SK-N-SH treated with all-trans-retinoic acid at 6 μM for 48 hours (cell line): ENCODE measurements at regions not wholly inside any gene's neighbourhood (a gene's known extent, or its start where the extent isn't known, plus 50 kb on each side); places are given as distances from the start of the nearest gene placed in this dataset.
A peak's percentile ranks its signal among the peaks of the same experiment; 100 is the strongest.

Source experiments
- ATAC-seq: fragments of 200-7000 bp; cut with Tn5 transposase; 3 replicates; pipeline ENCODE4 v1.9.1; 2020; ENCODE audit warnings: mild to moderate bottlenecking, moderate library complexity
- BACH2 ChIP-seq: fragments of 250-450 bp; sonication (Bioruptor Pico); IDR thresholded peaks from 2 replicates; pipeline ENCODE4 v1.9.0; 2021; ENCODE audit warnings: mild to moderate bottlenecking, borderline replicate concordance
- CREB5 ChIP-seq: fragments of 250-450 bp; sonication (Bioruptor Pico); IDR thresholded peaks from 2 replicates; pipeline ENCODE4 v1.5.1; 2020; ENCODE audit warnings: low read depth, mild to moderate bottlenecking, moderate library complexity
- CSDC2 ChIP-seq: fragments of 250-450 bp; sonication (Bioruptor Pico); IDR thresholded peaks from 2 replicates; pipeline ENCODE4 v1.5.0; 2020; ENCODE audit warnings: mild to moderate bottlenecking, moderate library complexity
- CSRNP3 ChIP-seq: fragments of 250-450 bp; sonication (Bioruptor Pico); IDR thresholded peaks from 2 replicates; pipeline ENCODE4 v1.5.1; 2021; ENCODE audit warnings: mild to moderate bottlenecking, moderate library complexity
- GLIS3 ChIP-seq: fragments of 250-450 bp; sonication (Bioruptor Pico); IDR thresholded peaks from 2 replicates; pipeline ENCODE4 v1.5.0; 2020; ENCODE audit warnings: mild to moderate bottlenecking, moderate library complexity
- OSR1 ChIP-seq: fragments of 250-450 bp; sonication (Bioruptor Pico); IDR thresholded peaks from 2 replicates; pipeline ENCODE4 v1.8.0; 2022; ENCODE audit warnings: moderate library complexity, mild to moderate bottlenecking, inconsistent platforms
- RARB ChIP-seq: fragments of 250-450 bp; sonication (Bioruptor Pico); IDR thresholded peaks from 2 replicates; pipeline ENCODE4 v1.8.0; 2021; ENCODE audit warnings: mild to moderate bottlenecking, moderate library complexity
- SNAI2 ChIP-seq: fragments of 250-450 bp; sonication (Bioruptor Pico); IDR thresholded peaks from 2 replicates; pipeline ENCODE4 v1.5.0; 2020; ENCODE audit warnings: mild to moderate bottlenecking, moderate library complexity
- TOX ChIP-seq: fragments of 250-450 bp; sonication (Bioruptor Pico); IDR thresholded peaks from 2 replicates; pipeline ENCODE4 v1.8.0; 2021; ENCODE audit warnings: mild to moderate bottlenecking, moderate library complexity, borderline replicate concordance
- TSHZ2 ChIP-seq: fragments of 250-450 bp; sonication (Bioruptor Pico); IDR thresholded peaks from 2 replicates; pipeline ENCODE4 v1.5.0; 2020; ENCODE audit warnings: mild to moderate bottlenecking, moderate library complexity
- ZC3H10 ChIP-seq: fragments of 250-450 bp; sonication (Bioruptor Pico); IDR thresholded peaks from 2 replicates; pipeline ENCODE4 v1.5.1; 2021; ENCODE audit warnings: mild to moderate bottlenecking, moderate library complexity
- ZFP3 ChIP-seq: fragments of 250-450 bp; sonication (Bioruptor Pico); IDR thresholded peaks from 2 replicates; pipeline ENCODE4 v1.5.0; 2020; ENCODE audit warnings: mild to moderate bottlenecking, moderate library complexity
- ZFP30 ChIP-seq: fragments of 450-650 bp; formaldehyde crosslinking; IDR thresholded peaks from 2 replicates; pipeline ENCODE4 v1.5.0; 2022; ENCODE audit warnings: mild to moderate bottlenecking, moderate library complexity
- ZNF565 ChIP-seq: fragments of 450-650 bp; formaldehyde crosslinking; conservative IDR thresholded peaks from 2 replicates; pipeline ENCODE4 v1.5.0; 2020; ENCODE audit warnings: low read depth, mild to moderate bottlenecking, moderate library complexity
- ZNF8 ChIP-seq: fragments of 450-650 bp; formaldehyde crosslinking; IDR thresholded peaks from 2 replicates; pipeline ENCODE4 v1.5.0; 2020; ENCODE audit warnings: mild to moderate bottlenecking, moderate library complexity
- TF ChIP-seq, protein P1 (sequence below): fragments of 250-450 bp; sonication (Bioruptor Pico); IDR thresholded peaks from 2 replicates; pipeline ENCODE4 v1.8.0; 2021; ENCODE audit warnings: low read depth, mild to moderate bottlenecking, moderate library complexity, borderline replicate concordance

DNA sequence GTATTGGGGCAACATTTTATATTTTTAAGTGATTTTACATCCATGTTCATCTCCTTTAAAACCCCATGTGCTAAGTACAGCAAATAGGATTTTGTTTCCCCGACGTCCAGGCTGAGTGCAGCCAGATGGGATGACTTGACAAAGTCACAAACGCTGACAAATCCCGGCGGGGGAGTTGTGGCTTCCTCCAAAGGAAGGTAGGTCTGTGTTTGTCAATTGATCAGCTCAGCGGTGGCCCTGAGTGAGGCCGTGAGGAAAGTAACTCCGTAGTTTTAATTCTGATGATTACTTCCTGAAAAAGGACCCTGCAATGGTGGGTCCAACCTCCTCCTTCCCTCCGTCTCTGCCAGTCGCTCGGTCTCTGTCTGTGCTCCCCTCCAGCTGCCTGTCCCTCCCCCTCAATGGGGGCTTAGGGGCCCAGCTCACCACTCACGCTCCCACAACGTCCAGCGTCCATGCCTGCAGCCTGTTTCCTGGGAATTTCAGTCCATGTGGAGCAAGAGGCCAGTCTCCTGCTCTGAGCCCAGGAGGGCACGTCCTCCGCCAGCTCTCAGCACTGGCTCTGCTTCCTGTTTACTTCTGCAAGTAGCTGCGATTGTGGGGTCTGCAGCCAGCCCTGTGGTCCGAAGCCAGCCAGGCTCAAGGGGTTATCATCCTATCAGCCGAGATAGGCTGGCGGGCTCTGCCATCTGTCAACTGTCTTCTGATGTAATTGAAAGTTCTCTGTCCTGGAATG lies 209.4 kb upstream of the FOXF1 start:
- no peak for TF ChIP-seq ZFP3
- no peak for TF ChIP-seq OSR1 (CRISPR knock-in tag)
- no peak for TF ChIP-seq ZC3H10 (CRISPR knock-in tag)
- TF ChIP-seq SNAI2 (CRISPR knock-in tag) = no peak
- no peak for TF ChIP-seq GLIS3
- TF ChIP-seq, protein P1, sequence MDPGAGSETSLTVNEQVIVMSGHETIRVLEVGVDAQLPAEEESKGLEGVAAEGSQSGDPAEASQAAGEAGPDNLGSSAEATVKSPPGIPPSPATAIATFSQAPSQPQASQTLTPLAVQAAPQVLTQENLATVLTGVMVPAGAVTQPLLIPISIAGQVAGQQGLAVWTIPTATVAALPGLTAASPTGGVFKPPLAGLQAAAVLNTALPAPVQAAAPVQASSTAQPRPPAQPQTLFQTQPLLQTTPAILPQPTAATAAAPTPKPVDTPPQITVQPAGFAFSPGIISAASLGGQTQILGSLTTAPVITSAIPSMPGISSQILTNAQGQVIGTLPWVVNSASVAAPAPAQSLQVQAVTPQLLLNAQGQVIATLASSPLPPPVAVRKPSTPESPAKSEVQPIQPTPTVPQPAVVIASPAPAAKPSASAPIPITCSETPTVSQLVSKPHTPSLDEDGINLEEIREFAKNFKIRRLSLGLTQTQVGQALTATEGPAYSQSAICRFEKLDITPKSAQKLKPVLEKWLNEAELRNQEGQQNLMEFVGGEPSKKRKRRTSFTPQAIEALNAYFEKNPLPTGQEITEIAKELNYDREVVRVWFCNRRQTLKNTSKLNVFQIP (CRISPR knock-in tag) = no peak
- no peak for TF ChIP-seq CREB5
- TF ChIP-seq CSDC2 = no peak
- TF ChIP-seq BACH2 (CRISPR knock-in tag) = no peak
- TF ChIP-seq RARB (CRISPR knock-in tag) = no peak
- no peak for TF ChIP-seq ZNF565 (CRISPR knock-in tag)
- ATAC-seq = no peak

DNA sequence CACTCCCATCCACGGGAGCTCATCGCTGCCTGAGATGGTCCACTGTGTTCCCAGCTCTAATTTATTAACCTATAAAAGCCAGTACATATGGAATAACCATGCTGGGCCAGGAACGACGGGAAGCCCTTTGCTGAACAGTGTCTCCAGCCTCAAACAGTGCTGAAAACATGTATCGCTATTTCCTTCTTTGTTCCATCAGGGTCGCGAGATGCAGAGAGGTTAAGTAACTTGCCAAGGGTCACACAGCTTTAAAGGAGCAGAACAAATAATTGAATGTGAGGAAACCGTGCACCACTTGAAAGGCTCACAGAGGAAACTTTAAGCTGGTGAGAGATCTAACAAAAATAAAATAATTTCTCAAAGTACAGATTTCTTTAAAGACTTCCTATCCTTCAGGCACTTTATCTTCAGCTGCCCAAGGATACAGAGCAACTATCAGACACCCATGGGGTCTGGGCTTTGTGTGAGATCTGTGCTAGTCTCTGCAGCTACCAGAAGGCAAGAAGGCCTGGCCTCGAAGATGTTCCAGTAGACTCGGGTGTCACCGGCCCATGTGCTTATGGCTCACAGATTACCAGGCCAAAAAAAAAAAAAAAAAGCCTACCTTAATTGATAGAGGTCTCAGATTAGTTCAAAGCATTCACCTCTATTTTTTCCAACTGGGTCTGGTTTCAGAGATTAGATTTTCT lies 207.8 kb upstream of the FOXF1 start:
- TF ChIP-seq TSHZ2 (CRISPR knock-in tag) (no peak), ZNF8 (CRISPR knock-in tag) (no peak), ZC3H10 (CRISPR knock-in tag) (no peak), CSRNP3 (CRISPR knock-in tag) (no peak), OSR1 (CRISPR knock-in tag) (no peak), RARB (CRISPR knock-in tag) (no peak), ZFP30 (CRISPR knock-in tag) (no peak), TOX (CRISPR knock-in tag) (no peak)
- TF ChIP-seq, all 23 proteins: peak for 0
- no peak for ATAC-seq

DNA sequence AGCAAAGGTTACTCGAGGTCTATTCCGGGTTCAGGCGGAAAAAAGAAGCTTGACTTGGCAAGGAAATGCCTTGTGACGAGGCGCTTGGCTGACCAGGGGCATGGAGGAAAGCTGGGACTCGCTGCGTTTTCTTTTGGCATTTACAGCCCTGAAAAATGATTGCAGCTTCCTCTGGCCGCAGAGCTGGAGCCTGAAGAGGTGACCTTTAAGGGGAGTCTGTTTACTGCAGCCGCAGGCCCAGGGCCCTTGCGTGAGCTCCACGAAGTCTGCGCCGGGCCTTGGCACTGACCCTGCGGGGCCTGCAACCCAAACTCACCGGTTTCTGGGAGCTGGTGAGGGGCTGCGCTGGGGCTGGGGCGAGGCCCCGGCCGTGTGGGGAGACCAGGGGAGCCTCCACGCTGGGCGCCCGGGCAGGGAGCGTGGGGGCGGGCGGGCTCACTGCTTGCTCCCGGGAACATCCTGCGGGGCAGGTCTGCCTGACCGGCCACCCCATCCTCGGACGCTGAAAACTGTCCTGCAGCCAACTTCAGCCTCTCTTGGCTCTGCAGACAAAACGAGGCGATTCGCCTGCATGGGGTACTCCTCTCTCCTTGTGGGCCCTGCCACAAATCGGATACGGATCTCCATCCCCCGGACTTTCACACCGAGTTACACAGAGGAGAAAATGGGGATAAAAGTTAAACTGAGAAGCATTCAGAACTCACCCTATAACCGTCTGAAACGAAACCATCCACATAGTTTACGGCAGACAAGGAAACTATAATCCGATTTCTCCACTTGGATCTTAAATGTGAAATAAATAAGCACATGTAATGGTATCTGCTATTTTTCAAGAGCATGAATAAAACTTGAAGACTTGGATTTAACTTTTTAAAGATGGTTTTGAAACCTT lies 206.3 kb upstream of the FOXF1 start:
- ATAC-seq = peak; percentile 72
- no peak for TF ChIP-seq TSHZ2 (CRISPR knock-in tag)
